IMR-90 (cell line): ENCODE measurements at regions not wholly inside any gene's neighbourhood (a gene's known extent, or its start where the extent isn't known, plus 50 kb on each side); places are given as distances from the start of the nearest gene placed in this dataset.

Experiments
- ATAC-seq: fragments of 200-7000 bp; cut with Tn5 transposase; 2 replicates; pipeline ENCODE4 v1.9.1; 2020; ENCODE audit warnings: low read depth, mild to moderate bottlenecking, moderate library complexity
- BruUV-seq: library from RNA; stranded (reverse); fragments of 400-500 nt; replicated peaks from 2 replicates; lab custom pipeline; 2021; lab: Mats Ljungman, UMichigan
- CTCF ChIA-PET: fragments of 300-600 bp; formaldehyde crosslinking; extraction: SDS; loops from one replicate; lab custom pipeline; 2021; ENCODE audit warnings: antibody characterized with exemption; lab: Yijun Ruan, JAX
- POLR2A ChIA-PET: fragments of 300-600 bp; sonication (Branson Sonifier 250); formaldehyde crosslinking; loops from one replicate; lab custom pipeline; 2022; ENCODE audit warnings: antibody characterized with exemption; ENCODE audit not compliant: unreplicated experiment; lab: Charles Lee
- DNase-seq: peaks from one replicate; pipeline ENCODE4 v3.0.0; 2013
- H2AFZ ChIP-seq: replicated peaks from 2 replicates; pipeline ENCODE3; 2013; ENCODE audit warnings: low read length, mild to moderate bottlenecking; ENCODE audit not compliant: poor library complexity
- H2AK5ac ChIP-seq: 2 replicates; pipeline ENCODE4 v1.6.1; 2013; ENCODE audit warnings: low read depth, low read length, inconsistent platforms
- H2AK9ac ChIP-seq: replicated peaks from 2 replicates; pipeline ENCODE3; 2013; ENCODE audit warnings: mild to moderate bottlenecking, low read depth, low read length, moderate library complexity; ENCODE audit not compliant: poor library complexity
- H2BK120ac ChIP-seq: 2 replicates; pipeline ENCODE4 v1.6.1; 2013; ENCODE audit warnings: low read depth, low read length, inconsistent platforms
- H2BK15ac ChIP-seq: 3 replicates; pipeline ENCODE4 v1.6.1; 2013; ENCODE audit warnings: low read depth, low read length, inconsistent platforms
- H2BK20ac ChIP-seq: 2 replicates; pipeline ENCODE4 v1.6.1; 2013; ENCODE audit warnings: low read depth, mild to moderate bottlenecking, inconsistent platforms, low read length, moderate library complexity
- H2BK5ac ChIP-seq: 2 replicates; pipeline ENCODE4 v1.6.1; 2013; ENCODE audit warnings: mild to moderate bottlenecking, low read depth, low read length, inconsistent platforms; ENCODE audit not compliant: poor library complexity, severe bottlenecking
- H3K14ac ChIP-seq: replicated peaks from 2 replicates; pipeline ENCODE4 v1.6.1; 2013; ENCODE audit warnings: low read depth, low read length, inconsistent platforms
- H3K18ac ChIP-seq: 2 replicates; pipeline ENCODE4 v1.6.1; 2013; ENCODE audit warnings: low read depth, low read length, control low read depth
- H3K23ac ChIP-seq: 2 replicates; pipeline ENCODE4 v1.6.1; 2013; ENCODE audit warnings: low read depth, low read length, inconsistent platforms
- H3K27ac ChIP-seq: 2 replicates; pipeline ENCODE4 v1.5.1; 2013; ENCODE audit warnings: mild to moderate bottlenecking, control low read depth, low read length; ENCODE audit not compliant: insufficient read depth
- H3K27me3 ChIP-seq: 2 replicates; pipeline ENCODE4 v1.6.1; 2013; ENCODE audit warnings: low read length; ENCODE audit not compliant: control insufficient read depth, insufficient read depth
- H3K36me3 ChIP-seq: 2 replicates; pipeline ENCODE4 v1.6.1; 2013; ENCODE audit warnings: low read length, mixed read lengths; ENCODE audit not compliant: control insufficient read depth, insufficient read depth
- H3K4ac ChIP-seq: 2 replicates; pipeline ENCODE4 v1.6.1; 2013; ENCODE audit warnings: low read depth, low read length, inconsistent platforms
- H3K4me1 ChIP-seq: 2 replicates; pipeline ENCODE4 v1.6.1; 2013; ENCODE audit warnings: low read length, mixed read lengths; ENCODE audit not compliant: control insufficient read depth, insufficient read depth
- H3K4me2 ChIP-seq: 2 replicates; pipeline ENCODE4 v1.6.1; 2013; ENCODE audit warnings: low read depth, mild to moderate bottlenecking, control low read depth, low read length, moderate library complexity
- H3K4me3 ChIP-seq: 2 replicates; pipeline ENCODE4 v1.5.1; 2013; ENCODE audit warnings: low read depth, mild to moderate bottlenecking, control low read depth, low read length, moderate library complexity; ENCODE audit not compliant: insufficient read depth
- H3K56ac ChIP-seq: 2 replicates; pipeline ENCODE4 v1.6.1; 2013; ENCODE audit warnings: low read length, inconsistent platforms; ENCODE audit not compliant: insufficient read depth; ENCODE audit errors: extremely low read depth
- H3K79me1 ChIP-seq, 2 experiments: 2 replicates each; pipeline ENCODE4 v1.6.1; 2013; ENCODE audit warnings: low read length in 2 of 2, inconsistent platforms in 1 of 2, low read depth in 1 of 2
- H3K9ac ChIP-seq: 2 replicates; pipeline ENCODE4 v1.6.1; 2013; ENCODE audit warnings: low read depth, low read length, control low read depth
- H3K9me1 ChIP-seq: 2 replicates; pipeline ENCODE4 v1.6.1; 2013; ENCODE audit warnings: low read length, inconsistent platforms; ENCODE audit not compliant: insufficient read depth
- H3K9me3 ChIP-seq: 2 replicates; pipeline ENCODE4 v1.6.1; 2013; ENCODE audit warnings: low read length; ENCODE audit not compliant: control insufficient read depth, insufficient read depth
- H4K20me1 ChIP-seq: 2 replicates; pipeline ENCODE4 v1.6.1; 2013; ENCODE audit warnings: low read length, inconsistent platforms; ENCODE audit not compliant: insufficient read depth
- H4K5ac ChIP-seq: 2 replicates; pipeline ENCODE4 v1.6.1; 2013; ENCODE audit warnings: mild to moderate bottlenecking, low read depth, low read length, control low read depth
- H4K8ac ChIP-seq, 2 experiments: 2 replicates each; pipeline ENCODE4 v1.6.1; 2013; ENCODE audit warnings: low read depth in 2 of 2, low read length in 2 of 2, control low read depth in 1 of 2, inconsistent platforms in 1 of 2
- H4K91ac ChIP-seq: 2 replicates; pipeline ENCODE4 v1.6.1; 2013; ENCODE audit warnings: low read depth, low read length, inconsistent platforms; ENCODE audit not compliant: insufficient read depth
- BHLHE40 ChIP-seq: fragments of 150-350 bp; IDR thresholded peaks from 2 replicates; pipeline ENCODE4 v1.6.1; 2016; ENCODE audit warnings: mild to moderate bottlenecking, low read depth, low read length
- CEBPB ChIP-seq: IDR thresholded peaks from 2 replicates; pipeline ENCODE4 v1.6.1; 2012; ENCODE audit warnings: low read depth, low read length, improper control_type of control experiment
- CHD1 ChIP-seq: IDR thresholded peaks from 2 replicates; pipeline ENCODE4 v1.6.1; 2012; ENCODE audit warnings: low read depth, low read length, improper control_type of control experiment
- CTCF ChIP-seq: conservative IDR thresholded peaks from 2 replicates; pipeline ENCODE4 v1.5.1; 2012; ENCODE audit warnings: mild to moderate bottlenecking, low read depth, low read length, improper control_type of control experiment
- FOS ChIP-seq: fragments of 150-350 bp; IDR thresholded peaks from 2 replicates; pipeline ENCODE4 v1.6.1; 2016; ENCODE audit warnings: low read depth, low read length
- MXI1 ChIP-seq: IDR thresholded peaks from 2 replicates; pipeline ENCODE4 v1.6.1; 2012; ENCODE audit warnings: low read depth, mild to moderate bottlenecking, low read length, moderate library complexity, borderline replicate concordance
- POLR2A ChIP-seq: IDR thresholded peaks from 2 replicates; pipeline ENCODE4 v1.6.1; 2012; ENCODE audit warnings: mild to moderate bottlenecking, low read depth, low read length
- RAD21 ChIP-seq: IDR thresholded peaks from 2 replicates; pipeline ENCODE4 v1.6.1; 2012; ENCODE audit warnings: low read length, improper control_type of control experiment
- SMC3 ChIP-seq: fragments of 150-350 bp; IDR thresholded peaks from 2 replicates; pipeline ENCODE4 v1.6.1; 2016; ENCODE audit warnings: low read depth, mild to moderate bottlenecking, antibody characterized with exemption, low read length, moderate library complexity
- USF2 ChIP-seq: fragments of 150-350 bp; IDR thresholded peaks from 2 replicates; pipeline ENCODE4 v1.6.1; 2017; ENCODE audit warnings: mild to moderate bottlenecking, antibody characterized with exemption, low read length, low read depth
- WGBS, 2 experiments: methylation state at CpG; one replicate each; pipeline versions ENCODE4 v1.1.5 to v1.1.7; 2013; ENCODE audit warnings: missing lambda C conversion rate in 2 of 2; ENCODE audit not compliant: insufficient read length in 1 of 2; ENCODE audit errors: extremely low coverage in 2 of 2; 5-methylcytosine and 5-hydroxymethylcytosine counted together
- dilution Hi-C: fragments of 300-500 bp; cut with HindIII; formaldehyde crosslinking; loops from one replicate; pipeline ENCODE4 v1.14.3; 2018; ENCODE audit warnings: low sequenced_read_pairs; ENCODE audit not compliant: unreplicated experiment
- in situ Hi-C: fragments of 300-500 bp; cut with MboI; formaldehyde crosslinking; loops from 3 replicates; pipeline ENCODE4 v1.14.3; 2019; ENCODE audit warnings: low sequenced_read_pairs, inconsistent platforms, mixed read lengths
- intact Hi-C: fragments of 100-400 bp; cut with micrococcal nuclease; formaldehyde crosslinking; loops from 2 replicates; pipeline ENCODE4 v1.10.0; 2022
- TF ChIP-seq, protein P1 (sequence below): fragments of 150-350 bp; IDR thresholded peaks from 2 replicates; pipeline ENCODE4 v1.6.1; 2016; ENCODE audit warnings: low read depth, mild to moderate bottlenecking, low read length, moderate library complexity, borderline replicate concordance

DNA sequence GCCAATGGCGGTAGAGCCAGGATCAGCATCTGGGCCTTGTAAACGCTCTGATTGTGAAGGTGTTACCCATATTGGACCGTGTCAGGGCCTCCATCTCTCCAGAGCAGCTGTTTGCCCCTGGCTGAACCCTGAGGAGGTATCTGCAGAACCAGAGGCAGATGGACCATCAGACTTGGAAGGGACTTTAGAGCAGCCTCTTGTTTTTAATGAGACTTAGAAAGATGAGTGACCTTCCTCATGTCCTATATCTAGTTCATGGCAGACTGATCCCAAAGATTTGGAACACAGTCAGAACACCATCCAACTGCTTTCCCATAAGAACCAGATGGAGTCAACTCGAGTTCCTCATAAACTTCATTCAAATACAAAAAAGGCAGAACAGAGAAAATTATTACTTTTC, 135.1 kb upstream of the MSX1 start:
- H2AK9ac ChIP-seq: no peak overlapping the region
- H3K4me3 ChIP-seq: no peak overlapping the region
- H4K8ac ChIP-seq: no peak overlapping the region
- TF ChIP-seq CTCF (no peak), RAD21 (no peak), MXI1 (no peak), SMC3 (no peak), CHD1 (no peak), CEBPB (no peak), POLR2A (no peak), BHLHE40 (no peak), USF2 (no peak), FOS (no peak)
- TF ChIP-seq, protein P1, sequence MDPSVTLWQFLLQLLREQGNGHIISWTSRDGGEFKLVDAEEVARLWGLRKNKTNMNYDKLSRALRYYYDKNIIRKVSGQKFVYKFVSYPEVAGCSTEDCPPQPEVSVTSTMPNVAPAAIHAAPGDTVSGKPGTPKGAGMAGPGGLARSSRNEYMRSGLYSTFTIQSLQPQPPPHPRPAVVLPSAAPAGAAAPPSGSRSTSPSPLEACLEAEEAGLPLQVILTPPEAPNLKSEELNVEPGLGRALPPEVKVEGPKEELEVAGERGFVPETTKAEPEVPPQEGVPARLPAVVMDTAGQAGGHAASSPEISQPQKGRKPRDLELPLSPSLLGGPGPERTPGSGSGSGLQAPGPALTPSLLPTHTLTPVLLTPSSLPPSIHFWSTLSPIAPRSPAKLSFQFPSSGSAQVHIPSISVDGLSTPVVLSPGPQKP: no peak
- ChIA-PET CTCF (no interaction called here), POLR2A (no interaction called here)
- H3K36me3 ChIP-seq: no peaks in the 10 kb centered on the region
- intact Hi-C loops: no loop called here
- BruUV-seq: no TSS peak
- H3K4ac ChIP-seq: no peak overlapping the region
- H4K20me1 ChIP-seq: no peaks in the 10 kb centered on the region
- H3K4me1 ChIP-seq: no peaks in the 10 kb centered on the region
- H3K56ac ChIP-seq: no peak overlapping the region
- H3K27ac ChIP-seq: no peak overlapping the region
- no peaks in the 10 kb centered on the region for H3K79me1 ChIP-seq
- no peak overlapping the region for H3K14ac ChIP-seq
- H2BK20ac ChIP-seq: no peak overlapping the region
- H2AK5ac ChIP-seq: no peak overlapping the region
- H4K91ac ChIP-seq: no peak overlapping the region
- ATAC-seq (no peak), DNase-seq (no peak)
- no peak overlapping the region for H4K5ac ChIP-seq
- WGBS, 2 experiments: 58% methylated on average over 2 of the region's 4 CpGs; no CpG with 5 or more reads in 1 of the 2 experiments
- no peaks in the 10 kb centered on the region for H3K9me1 ChIP-seq
- no peak overlapping the region for H2BK120ac ChIP-seq
- H3K9ac ChIP-seq: no peak overlapping the region
- H2AFZ ChIP-seq: no peak overlapping the region
- no peak overlapping the region for H3K18ac ChIP-seq
- in situ Hi-C loops: no loop called here
- H3K23ac ChIP-seq: no peak overlapping the region
- H3K4me2 ChIP-seq: no peak overlapping the region
- peaks cover 12% of the 10 kb centered on the region for H3K27me3 ChIP-seq
- dilution Hi-C loops: no loop called here
- H3K9me3 ChIP-seq: peaks cover 20% of the 10 kb centered on the region
- no peak overlapping the region for H2BK15ac ChIP-seq
- no peak overlapping the region for H2BK5ac ChIP-seq
